GM21390 (cell line): ENCODE measurements at regions not wholly inside any gene's neighbourhood (a gene's known extent, or its start where the extent isn't known, plus 50 kb on each side); places are given as distances from the start of the nearest gene placed in this dataset.
"Not testable (repeated sequence)": the region's sequence is repeated elsewhere in the genome, so short reads cannot be mapped to it uniquely, and the experiment has no call there.

ENCODE experiments used
- ATAC-seq: cut with Tn5 transposase; IDR thresholded peaks from one replicate; pipeline ENCODE4 v1.9.1; 2021; ENCODE audit not compliant: unreplicated experiment

GRCh38 chr4:95898226-95898625 is 58.3 kb downstream of the PDHA2 start:
- no peak for ATAC-seq

- ATAC-seq, result no peak
Measured at GRCh38 chr4:95909211-95909610, 69.3 kb downstream of the PDHA2 start.

GRCh38 chr4:95910749-95911148 is 70.9 kb downstream of the PDHA2 start:
- ATAC-seq, result no peak

GRCh38 chr4:95921470-95921869 is 81.6 kb downstream of the PDHA2 start:
- no peak for ATAC-seq

- no peak for ATAC-seq
Measured at GRCh38 chr4:95929448-95930064, 89.7 kb downstream of the PDHA2 start.

- no peak for ATAC-seq
Measured at GRCh38 chr4:95939141-95939540, 99.2 kb downstream of the PDHA2 start.

- ATAC-seq, result no peak
Measured at GRCh38 chr4:95949136-95949765, 109.4 kb downstream of the PDHA2 start.

- ATAC-seq, result no peak
Measured at GRCh38 chr4:95949808-95950207, 109.9 kb downstream of the PDHA2 start.

GRCh38 chr4:95952538-95952937 is 112.6 kb downstream of the PDHA2 start:
- not testable (repeated sequence) for ATAC-seq

GRCh38 chr4:95956094-95956493 is 116.2 kb downstream of the PDHA2 start:
- ATAC-seq, result no peak

- ATAC-seq, result no peak
Measured at GRCh38 chr4:95957054-95957453, 117.2 kb downstream of the PDHA2 start.

GRCh38 chr4:95957759-95958158 is 117.9 kb downstream of the PDHA2 start:
- ATAC-seq, result no peak

- no peak for ATAC-seq
Measured at GRCh38 chr4:95959182-95959581, 119.3 kb downstream of the PDHA2 start.

GRCh38 chr4:95959633-95960032 is 119.7 kb downstream of the PDHA2 start:
- no peak for ATAC-seq

GRCh38 chr4:95963456-95963855 is 123.6 kb downstream of the PDHA2 start:
- ATAC-seq, result no peak

- no peak for ATAC-seq
Measured at GRCh38 chr4:95979961-95980876, 140.3 kb downstream of the PDHA2 start.

- ATAC-seq, result no peak
Measured at GRCh38 chr4:95980877-95981360, 141.0 kb downstream of the PDHA2 start.

- ATAC-seq, result no peak
Measured at GRCh38 chr4:95981591-95981990, 141.7 kb downstream of the PDHA2 start.

- ATAC-seq, result no peak
Measured at GRCh38 chr4:95982516-95982915, 142.6 kb downstream of the PDHA2 start.

- ATAC-seq, result no peak
Measured at GRCh38 chr4:95984081-95984480, 144.2 kb downstream of the PDHA2 start.

GRCh38 chr4:95985051-95985450 is 145.2 kb downstream of the PDHA2 start:
- no peak for ATAC-seq
